ENCODE measurements at regions not wholly inside any gene's neighbourhood (a gene's known extent, or its start where the extent isn't known, plus 50 kb on each side); places are given as distances from the start of the nearest gene placed in this dataset.

GRCh38 chr6:133833949-133834359 is 55.0 kb upstream of the TCF21 start:
- Histone ChIP-seq H3K27me3 (ENCODE audit: low read length) (no peaks in the 10 kb centered on the region), H3K9me3 (ENCODE audit: low read length) (no peaks in the 10 kb centered on the region), H3K4me3 (ENCODE audit: low read length) (no peak overlapping the region), H3K36me3 (ENCODE audit: insufficient read depth, low read length) (no peaks in the 10 kb centered on the region), H3K27ac (ENCODE audit: low read length) (no peak overlapping the region), H4K20me1 (ENCODE audit: insufficient read depth, low read depth, low read length) (no peaks in the 10 kb centered on the region), H2AFZ (ENCODE audit: low read length) (no peak overlapping the region), H3K9ac (ENCODE audit: low read length) (no peak overlapping the region), H3K4me2 (ENCODE audit: low read depth, low read length, poor library complexity, severe bottlenecking) (no peak overlapping the region), H3K79me2 (ENCODE audit: low read length) (no peaks in the 10 kb centered on the region), H3K9me2 (replicated peaks; ENCODE audit: insufficient read depth, low read length) (no peaks in the 10 kb centered on the region), H3K4me1 (ENCODE audit: low read length) (no peaks in the 10 kb centered on the region)
- no peak for DNase-seq

DNA sequence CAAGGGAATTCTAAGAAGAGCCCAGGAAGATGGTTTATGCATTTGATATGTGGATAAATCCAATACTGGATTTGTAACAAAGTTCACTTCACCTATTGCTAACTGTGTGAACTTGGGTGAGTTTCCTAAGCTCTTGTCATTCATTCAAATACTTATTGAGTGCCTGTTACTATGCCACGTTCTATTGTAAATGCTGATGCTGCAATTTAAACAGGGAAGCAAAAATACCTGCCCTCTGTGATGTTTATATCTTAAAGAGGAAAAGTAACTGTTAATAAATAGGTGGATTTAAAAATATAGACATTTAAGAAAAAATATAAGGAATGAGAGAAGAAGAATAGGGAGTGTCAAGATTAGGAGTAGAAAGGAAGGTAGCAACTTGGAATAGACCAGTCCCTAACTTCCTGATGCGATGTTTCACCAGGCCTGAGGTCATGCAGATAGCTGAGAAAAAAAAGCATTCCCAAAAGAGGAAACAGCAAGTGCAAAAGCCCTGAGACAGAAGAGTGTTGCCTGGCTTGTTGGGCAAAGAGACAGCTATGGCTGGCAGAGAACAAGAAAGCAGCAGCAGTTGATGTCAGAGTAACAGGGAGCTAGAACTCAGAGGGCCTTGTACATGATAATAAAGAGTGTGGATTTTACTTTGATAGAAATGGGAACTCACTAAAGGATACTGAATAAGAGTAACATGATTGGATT is 54.3 kb upstream of the TCF21 start:
- H3K27ac ChIP-seq (ENCODE audit: low read length) = no peak overlapping the region
- no peak overlapping the region for H3K4me3 ChIP-seq (ENCODE audit: low read length)

DNA sequence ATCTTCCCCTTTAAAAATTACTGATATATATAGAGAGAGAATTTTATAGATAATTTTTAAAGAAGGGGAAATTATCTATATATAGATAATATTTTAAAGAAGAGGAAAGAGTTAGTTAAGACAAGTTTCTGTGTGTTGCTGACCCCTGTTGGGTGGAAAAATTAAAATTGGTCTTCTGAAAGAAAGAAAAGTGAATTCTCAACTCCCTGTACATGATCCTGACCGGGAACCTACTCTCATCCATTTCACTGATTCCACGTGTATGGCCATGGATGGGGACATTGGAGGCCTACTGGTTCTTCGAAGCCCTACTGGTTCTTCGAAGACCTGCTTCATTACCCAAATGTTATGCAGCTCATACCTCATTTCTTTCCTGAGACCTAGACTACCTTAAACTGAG is 53.0 kb upstream of the TCF21 start:
- H3K4me2 ChIP-seq (ENCODE audit: low read depth, low read length, poor library complexity, severe bottlenecking) = no peak overlapping the region
- H3K4me1 ChIP-seq (ENCODE audit: low read length) = no peaks in the 10 kb centered on the region
- H3K9me2 ChIP-seq (replicated peaks; ENCODE audit: insufficient read depth, low read length) = no peaks in the 10 kb centered on the region
- H3K9me3 ChIP-seq (ENCODE audit: low read length) = no peaks in the 10 kb centered on the region
- DNase-seq = no peak
- H2AFZ ChIP-seq (ENCODE audit: low read length) = no peak overlapping the region
- no peak overlapping the region for H3K9ac ChIP-seq (ENCODE audit: low read length)
- no peak overlapping the region for H3K27ac ChIP-seq (ENCODE audit: low read length)
- H3K36me3 ChIP-seq (ENCODE audit: insufficient read depth, low read length) = no peaks in the 10 kb centered on the region
- H3K4me3 ChIP-seq (ENCODE audit: low read length) = no peak overlapping the region
- no peaks in the 10 kb centered on the region for H4K20me1 ChIP-seq (ENCODE audit: insufficient read depth, low read depth, low read length)
- H3K27me3 ChIP-seq (ENCODE audit: low read length) = no peaks in the 10 kb centered on the region
- no peaks in the 10 kb centered on the region for H3K79me2 ChIP-seq (ENCODE audit: low read length)

More for the DNA sequence above, 54.3 kb upstream of the TCF21 start:
- Histone ChIP-seq H3K79me2 (ENCODE audit: low read length) (no peaks in the 10 kb centered on the region), H3K4me1 (ENCODE audit: low read length) (no peaks in the 10 kb centered on the region), H3K4me2 (ENCODE audit: low read depth, low read length, poor library complexity, severe bottlenecking) (no peak overlapping the region), H3K36me3 (ENCODE audit: insufficient read depth, low read length) (no peaks in the 10 kb centered on the region), H4K20me1 (ENCODE audit: insufficient read depth, low read depth, low read length) (no peaks in the 10 kb centered on the region), H3K9me2 (replicated peaks; ENCODE audit: insufficient read depth, low read length) (no peaks in the 10 kb centered on the region), H3K27me3 (ENCODE audit: low read length) (no peaks in the 10 kb centered on the region), H3K9ac (ENCODE audit: low read length) (no peak overlapping the region), H3K9me3 (ENCODE audit: low read length) (no peaks in the 10 kb centered on the region), H2AFZ (ENCODE audit: low read length) (no peak overlapping the region)
- DNase-seq = no peak

- Histone ChIP-seq H3K9me3 (ENCODE audit: low read length) (no peaks in the 10 kb centered on the region), H2AFZ (ENCODE audit: low read length) (no peak overlapping the region), H3K4me2 (ENCODE audit: low read depth, low read length, poor library complexity, severe bottlenecking) (no peak overlapping the region), H3K79me2 (ENCODE audit: low read length) (no peaks in the 10 kb centered on the region), H3K27ac (ENCODE audit: low read length) (no peak overlapping the region), H3K4me3 (ENCODE audit: low read length) (no peak overlapping the region), H3K4me1 (ENCODE audit: low read length) (no peaks in the 10 kb centered on the region), H3K36me3 (ENCODE audit: insufficient read depth, low read length) (no peaks in the 10 kb centered on the region), H4K20me1 (ENCODE audit: insufficient read depth, low read depth, low read length) (no peaks in the 10 kb centered on the region), H3K9ac (ENCODE audit: low read length) (no peak overlapping the region), H3K27me3 (ENCODE audit: low read length) (no peaks in the 10 kb centered on the region), H3K9me2 (replicated peaks; ENCODE audit: insufficient read depth, low read length) (no peaks in the 10 kb centered on the region)
- peak; percentile 77 for DNase-seq
Observed at GRCh38 chr6:133837801-133838349, 51.0 kb upstream of the TCF21 start.

Measured in Karpas-422 (cell line).